AG04450 (cell line): ENCODE measurements at regions not wholly inside any gene's neighbourhood (a gene's known extent, or its start where the extent isn't known, plus 50 kb on each side); places are given as distances from the start of the nearest gene placed in this dataset.
"Not testable (repeated sequence)": the region's sequence is repeated elsewhere in the genome, so short reads cannot be mapped to it uniquely, and the experiment has no call there.

Experiments used
- CTCF ChIA-PET: fragments of 300-600, 350-600 bp; formaldehyde crosslinking; extraction: SDS; loops from one replicate; lab custom pipeline; 2022; ENCODE audit warnings: antibody characterized with exemption, inconsistent platforms; lab: Charles Lee
- POLR2A ChIA-PET: fragments of 350-600 bp; formaldehyde crosslinking; extraction: SDS; loops from one replicate; lab custom pipeline; 2021; ENCODE audit warnings: antibody characterized with exemption, inconsistent platforms; lab: Yijun Ruan, JAX
- DNase-seq: peaks from one replicate; pipeline ENCODE4 v3.0.0-alpha.2; 2011; ENCODE audit warnings: low read depth, low spot score
- H3K27ac ChIP-seq: one replicate; pipeline ENCODE4 v1.5.1; 2012; ENCODE audit warnings: low read depth, low read length, control low read depth
- H3K27me3 ChIP-seq: one replicate; pipeline ENCODE4 v1.6.0; 2012; ENCODE audit warnings: low read length; ENCODE audit not compliant: control insufficient read depth, insufficient read depth
- H3K4me3 ChIP-seq: 2 replicates; pipeline ENCODE4 v1.5.1; 2011; ENCODE audit warnings: mild to moderate bottlenecking, low read depth, low read length, control low read depth
- H3K9me3 ChIP-seq: 2 replicates; pipeline ENCODE4 v1.5.1; 2012; ENCODE audit warnings: low read length; ENCODE audit not compliant: control insufficient read depth, insufficient read depth
- CTCF ChIP-seq: IDR thresholded peaks from 2 replicates; pipeline ENCODE4 v1.5.1; 2011; ENCODE audit warnings: low read depth, low read length, control low read depth, inconsistent platforms

- Histone ChIP-seq H3K27ac (no peak overlapping the region), H3K9me3 (no peaks in the 10 kb centered on the region), H3K4me3 (no peak overlapping the region), H3K27me3 (no peaks in the 10 kb centered on the region)
- POLR2A ChIA-PET, result no interaction called here
- no peak for TF ChIP-seq CTCF
- no peak for DNase-seq
- CTCF ChIA-PET, result no interaction called here
Observed at GRCh38 chr7:122248472-122248871, 56.1 kb downstream of the FEZF1 start.

- H3K9me3 ChIP-seq, H3K27ac ChIP-seq, CTCF ChIA-PET, DNase-seq, H3K4me3 ChIP-seq, POLR2A ChIA-PET, H3K27me3 ChIP-seq: not testable (repeated sequence)
Observed at GRCh38 chr7:122238729-122239128, 65.8 kb downstream of the FEZF1 start.

GRCh38 chr7:122238297-122238696 lies 66.3 kb downstream of the FEZF1 start:
- H3K27ac ChIP-seq, H3K4me3 ChIP-seq, DNase-seq, H3K27me3 ChIP-seq, CTCF ChIA-PET, POLR2A ChIA-PET, H3K9me3 ChIP-seq: not testable (repeated sequence)

- POLR2A ChIA-PET, result no interaction called here
- no peaks in the 10 kb centered on the region for H3K27me3 ChIP-seq
- DNase-seq, result no peak
- TF ChIP-seq CTCF, result no peak
- no peak overlapping the region for H3K27ac ChIP-seq
- no peak overlapping the region for H3K4me3 ChIP-seq
- no peaks in the 10 kb centered on the region for H3K9me3 ChIP-seq
- CTCF ChIA-PET, result interaction anchor here (0.6 kb wide), 1 partner anchor 1309 kb away, joined by 4 read pairs; no protein-coding TSS in a partner anchor
Observed at GRCh38 chr7:122225874-122226273, 78.7 kb downstream of the FEZF1 start.

GRCh38 chr7:122219253-122219865 lies 75.3 kb upstream of the AASS start:
- POLR2A ChIA-PET, result no interaction called here
- no peak overlapping the region for H3K4me3 ChIP-seq
- H3K27ac ChIP-seq, result no peak overlapping the region
- peak; percentile 69 for TF ChIP-seq CTCF
- DNase-seq, result no peak
- no peaks in the 10 kb centered on the region for H3K27me3 ChIP-seq
- no peaks in the 10 kb centered on the region for H3K9me3 ChIP-seq
- CTCF ChIA-PET, result interaction anchor here (0.5 to 3.0 kb wide), 8 partner anchors 9 to 314 kb away, joined by 3 to 15 read pairs (median 6); no protein-coding TSS in a partner anchor

- Histone ChIP-seq H3K27ac (no peak overlapping the region), H3K9me3 (no peaks in the 10 kb centered on the region), H3K4me3 (no peak overlapping the region), H3K27me3 (no peaks in the 10 kb centered on the region)
- POLR2A ChIA-PET, result no interaction called here
- CTCF ChIA-PET, result interaction anchor here (0.6 to 3.0 kb wide), 5 partner anchors 12 to 316 kb away, joined by 3 to 15 read pairs (median 9); no protein-coding TSS in a partner anchor
- TF ChIP-seq CTCF, result no peak
- DNase-seq, result no peak
Observed at GRCh38 chr7:122217125-122217524, 73.1 kb upstream of the AASS start.
